ENCODE measurements at regions not wholly inside any gene's neighbourhood (a gene's known extent, or its start where the extent isn't known, plus 50 kb on each side); places are given as distances from the start of the nearest gene placed in this dataset.

GRCh38 chr3:118692416-118692815 lies 342.2 kb downstream of the IGSF11 start:
- TF ChIP-seq CTCF (IDR thresholded peaks at IDR 0.05), result no peak
- TF ChIP-seq POLR2A (IDR thresholded peaks at IDR 0.05), result no peak
- H3K27me3 ChIP-seq, result no peaks in the 10 kb centered on the region
- H3K4me3 ChIP-seq, result no peak overlapping the region
- H3K27ac ChIP-seq, result no peak overlapping the region
- no peaks in the 10 kb centered on the region for H3K9me3 ChIP-seq
- no peaks in the 10 kb centered on the region for H3K4me1 ChIP-seq
- no peaks in the 10 kb centered on the region for H3K36me3 ChIP-seq
- DNase-seq, result no peak

- TF ChIP-seq POLR2A (IDR thresholded peaks at IDR 0.05) (no peak), CTCF (IDR thresholded peaks at IDR 0.05) (no peak)
- Histone ChIP-seq H3K36me3 (no peaks in the 10 kb centered on the region), H3K4me1 (no peaks in the 10 kb centered on the region), H3K4me3 (no peak overlapping the region), H3K27ac (no peak overlapping the region), H3K9me3 (no peaks in the 10 kb centered on the region), H3K27me3 (no peaks in the 10 kb centered on the region)
- no peak for DNase-seq
These were observed 329.0 kb downstream of the IGSF11 start for GRCh38 chr3:118705487-118706219.

GRCh38 chr3:118707991-118708390 lies 326.7 kb downstream of the IGSF11 start:
- no peak overlapping the region for H3K4me3 ChIP-seq
- DNase-seq, result no peak
- TF ChIP-seq CTCF (IDR thresholded peaks at IDR 0.05) (no peak), POLR2A (IDR thresholded peaks at IDR 0.05) (no peak)
- no peaks in the 10 kb centered on the region for H3K36me3 ChIP-seq
- H3K4me1 ChIP-seq, result no peaks in the 10 kb centered on the region
- H3K9me3 ChIP-seq, result no peaks in the 10 kb centered on the region
- H3K27ac ChIP-seq, result no peak overlapping the region
- H3K27me3 ChIP-seq, result no peaks in the 10 kb centered on the region

GRCh38 chr3:118710532-118710931 lies 324.1 kb downstream of the IGSF11 start:
- no peak overlapping the region for H3K4me3 ChIP-seq
- no peaks in the 10 kb centered on the region for H3K27me3 ChIP-seq
- TF ChIP-seq POLR2A (IDR thresholded peaks at IDR 0.05), result no peak
- no peak for TF ChIP-seq CTCF (IDR thresholded peaks at IDR 0.05)
- H3K4me1 ChIP-seq, result no peaks in the 10 kb centered on the region
- H3K9me3 ChIP-seq, result no peaks in the 10 kb centered on the region
- DNase-seq, result no peak
- no peaks in the 10 kb centered on the region for H3K36me3 ChIP-seq
- H3K27ac ChIP-seq, result no peak overlapping the region

GRCh38 chr3:118713502-118714207 lies 321.0 kb downstream of the IGSF11 start:
- no peak overlapping the region for H3K27ac ChIP-seq
- no peaks in the 10 kb centered on the region for H3K36me3 ChIP-seq
- no peaks in the 10 kb centered on the region for H3K9me3 ChIP-seq
- no peaks in the 10 kb centered on the region for H3K27me3 ChIP-seq
- no peak for DNase-seq
- H3K4me1 ChIP-seq, result no peaks in the 10 kb centered on the region
- no peak overlapping the region for H3K4me3 ChIP-seq
- TF ChIP-seq POLR2A (IDR thresholded peaks at IDR 0.05) (no peak), CTCF (IDR thresholded peaks at IDR 0.05) (no peak)

Measured in Peyer's patch (tissue), 4 donors.